ENCODE measurements at regions not wholly inside any gene's neighbourhood (a gene's known extent, or its start where the extent isn't known, plus 50 kb on each side); places are given as distances from the start of the nearest gene placed in this dataset.

DNA sequence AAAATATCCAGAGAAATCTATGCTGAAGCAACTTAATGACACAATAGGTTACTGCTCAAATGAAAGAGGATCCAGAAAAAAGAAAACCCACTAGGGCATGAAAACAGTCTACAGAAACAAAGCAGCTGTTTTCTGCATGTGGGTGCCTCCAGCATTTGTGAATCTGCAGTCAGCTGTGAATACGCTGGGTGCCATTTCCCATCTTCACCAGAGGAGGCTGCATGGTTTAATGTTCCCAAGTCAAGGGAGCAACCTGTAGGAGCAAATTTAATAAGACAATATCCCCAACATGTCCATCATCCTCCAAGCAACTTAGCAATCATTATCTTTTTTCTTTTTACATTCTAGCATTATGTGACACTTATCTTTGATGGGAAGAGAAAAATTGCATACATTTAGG is 396.6 kb downstream of the BRINP2 start:
- Histone ChIP-seq H3K9me3 (ENCODE audit: insufficient read depth, low read depth) (no peaks in the 10 kb centered on the region), H3K4me2 (no peak overlapping the region), H3K4me1 (replicated peaks; ENCODE audit: insufficient read depth) (no peaks in the 10 kb centered on the region), H3K4me3 (no peak overlapping the region), H3K27ac (no peak overlapping the region), H3K27me3 (ENCODE audit: insufficient read depth, low read depth) (no peaks in the 10 kb centered on the region), H3K9me2 (ENCODE audit: insufficient read depth) (no peaks in the 10 kb centered on the region), H3K79me2 (ENCODE audit: low read depth) (no peaks in the 10 kb centered on the region), H2AFZ (no peak overlapping the region), H3K36me3 (ENCODE audit: low read depth) (no peaks in the 10 kb centered on the region), H4K20me1 (ENCODE audit: insufficient read depth) (no peaks in the 10 kb centered on the region), H3F3A (ENCODE audit: insufficient read depth, low read depth) (no peaks in the 10 kb centered on the region)
- BruUV-seq (replicated peaks), result no TSS peak
- TF ChIP-seq, protein P1, sequence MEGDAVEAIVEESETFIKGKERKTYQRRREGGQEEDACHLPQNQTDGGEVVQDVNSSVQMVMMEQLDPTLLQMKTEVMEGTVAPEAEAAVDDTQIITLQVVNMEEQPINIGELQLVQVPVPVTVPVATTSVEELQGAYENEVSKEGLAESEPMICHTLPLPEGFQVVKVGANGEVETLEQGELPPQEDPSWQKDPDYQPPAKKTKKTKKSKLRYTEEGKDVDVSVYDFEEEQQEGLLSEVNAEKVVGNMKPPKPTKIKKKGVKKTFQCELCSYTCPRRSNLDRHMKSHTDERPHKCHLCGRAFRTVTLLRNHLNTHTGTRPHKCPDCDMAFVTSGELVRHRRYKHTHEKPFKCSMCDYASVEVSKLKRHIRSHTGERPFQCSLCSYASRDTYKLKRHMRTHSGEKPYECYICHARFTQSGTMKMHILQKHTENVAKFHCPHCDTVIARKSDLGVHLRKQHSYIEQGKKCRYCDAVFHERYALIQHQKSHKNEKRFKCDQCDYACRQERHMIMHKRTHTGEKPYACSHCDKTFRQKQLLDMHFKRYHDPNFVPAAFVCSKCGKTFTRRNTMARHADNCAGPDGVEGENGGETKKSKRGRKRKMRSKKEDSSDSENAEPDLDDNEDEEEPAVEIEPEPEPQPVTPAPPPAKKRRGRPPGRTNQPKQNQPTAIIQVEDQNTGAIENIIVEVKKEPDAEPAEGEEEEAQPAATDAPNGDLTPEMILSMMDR (conservative IDR thresholded peaks at IDR 0.05), result no peak; the same call in none of the 2 replicates
- no peak for TF ChIP-seq EZH2 (IDR thresholded peaks at IDR 0.05; ENCODE audit: low read depth)
- intact Hi-C loops (cut with micrococcal nuclease; ENCODE audit: unreplicated experiment), result no loop called here
- no peak for DNase-seq
- ChIA-PET CTCF (no interaction called here), POLR2A (ENCODE audit: unreplicated experiment) (no interaction called here)

DNA sequence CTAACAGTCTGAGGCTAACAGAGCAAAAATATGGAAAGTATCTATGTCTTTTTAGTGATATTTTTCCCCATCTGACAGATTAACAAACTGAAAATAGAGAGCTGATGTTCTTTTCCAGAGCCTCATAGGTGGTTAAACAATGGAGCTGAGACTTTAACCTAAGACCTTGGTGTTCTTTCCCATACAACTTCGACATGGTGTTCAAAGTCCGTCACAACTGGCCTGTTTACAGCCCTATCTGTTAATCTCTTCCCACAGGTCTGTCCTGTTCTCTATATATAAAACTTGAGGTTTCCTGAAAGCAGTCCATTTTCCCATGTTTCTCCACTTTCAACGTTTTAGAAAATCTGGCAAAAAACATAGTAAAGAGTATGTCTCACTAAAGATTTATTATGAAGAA is 395.7 kb downstream of the BRINP2 start:
- CTCF ChIA-PET, result no interaction called here
- DNase-seq, result no peak
- H3F3A ChIP-seq (ENCODE audit: insufficient read depth, low read depth), result no peaks in the 10 kb centered on the region
- H3K4me2 ChIP-seq, result no peak overlapping the region
- no peak overlapping the region for H3K4me3 ChIP-seq
- H3K27ac ChIP-seq, result no peak overlapping the region
- no peak for TF ChIP-seq EZH2 (IDR thresholded peaks at IDR 0.05; ENCODE audit: low read depth)
- TF ChIP-seq, protein P1 (conservative IDR thresholded peaks at IDR 0.05), result no peak
- POLR2A ChIA-PET (ENCODE audit: unreplicated experiment), result no interaction called here
- H3K4me1 ChIP-seq (replicated peaks; ENCODE audit: insufficient read depth), result no peaks in the 10 kb centered on the region
- intact Hi-C loops (cut with micrococcal nuclease; ENCODE audit: unreplicated experiment), result no loop called here
- H3K27me3 ChIP-seq (ENCODE audit: insufficient read depth, low read depth), result no peaks in the 10 kb centered on the region
- no peaks in the 10 kb centered on the region for H3K79me2 ChIP-seq (ENCODE audit: low read depth)
- H2AFZ ChIP-seq, result no peak overlapping the region
- no peaks in the 10 kb centered on the region for H3K9me3 ChIP-seq (ENCODE audit: insufficient read depth, low read depth)
- no peaks in the 10 kb centered on the region for H3K36me3 ChIP-seq (ENCODE audit: low read depth)
- no peaks in the 10 kb centered on the region for H3K9me2 ChIP-seq (ENCODE audit: insufficient read depth)
- no TSS peak for BruUV-seq (replicated peaks)
- no peaks in the 10 kb centered on the region for H4K20me1 ChIP-seq (ENCODE audit: insufficient read depth)

GRCh38 chr1:177561436-177561835 is 390.7 kb downstream of the BRINP2 start:
- ChIA-PET CTCF (no interaction called here), POLR2A (ENCODE audit: unreplicated experiment) (no interaction called here)
- Histone ChIP-seq H2AFZ (no peak overlapping the region), H3K36me3 (ENCODE audit: low read depth) (no peaks in the 10 kb centered on the region), H4K20me1 (ENCODE audit: insufficient read depth) (no peaks in the 10 kb centered on the region), H3K4me3 (no peak overlapping the region), H3K9me3 (ENCODE audit: insufficient read depth, low read depth) (no peaks in the 10 kb centered on the region), H3K27ac (no peak overlapping the region), H3K27me3 (ENCODE audit: insufficient read depth, low read depth) (no peaks in the 10 kb centered on the region), H3K4me1 (replicated peaks; ENCODE audit: insufficient read depth) (no peaks in the 10 kb centered on the region), H3K9me2 (ENCODE audit: insufficient read depth) (no peaks in the 10 kb centered on the region), H3F3A (ENCODE audit: insufficient read depth, low read depth) (no peaks in the 10 kb centered on the region), H3K79me2 (ENCODE audit: low read depth) (no peaks in the 10 kb centered on the region), H3K4me2 (no peak overlapping the region)
- DNase-seq, result no peak
- TF ChIP-seq EZH2 (IDR thresholded peaks at IDR 0.05; ENCODE audit: low read depth), result no peak
- TF ChIP-seq, protein P1 (conservative IDR thresholded peaks at IDR 0.05), result no peak
- BruUV-seq (replicated peaks), result no TSS peak
- intact Hi-C loops (cut with micrococcal nuclease; ENCODE audit: unreplicated experiment), result no loop called here

All from PC-9 (cell line).